GM10266 (cell line): ENCODE measurements at regions not wholly inside any gene's neighbourhood (a gene's known extent, or its start where the extent isn't known, plus 50 kb on each side); places are given as distances from the start of the nearest gene placed in this dataset.

Source experiments
- DNase-seq: peaks from one replicate; pipeline ENCODE4 v3.0.0; 2012; ENCODE audit errors: extremely low spot score
- TF ChIP-seq, protein P1 (sequence below): IDR thresholded peaks from 2 replicates; pipeline ENCODE4 v1.5.1; 2012; ENCODE audit warnings: mild to moderate bottlenecking, low read depth; ENCODE audit not compliant: control insufficient read depth, insufficient read depth; ENCODE audit errors: missing control alignments

DNA sequence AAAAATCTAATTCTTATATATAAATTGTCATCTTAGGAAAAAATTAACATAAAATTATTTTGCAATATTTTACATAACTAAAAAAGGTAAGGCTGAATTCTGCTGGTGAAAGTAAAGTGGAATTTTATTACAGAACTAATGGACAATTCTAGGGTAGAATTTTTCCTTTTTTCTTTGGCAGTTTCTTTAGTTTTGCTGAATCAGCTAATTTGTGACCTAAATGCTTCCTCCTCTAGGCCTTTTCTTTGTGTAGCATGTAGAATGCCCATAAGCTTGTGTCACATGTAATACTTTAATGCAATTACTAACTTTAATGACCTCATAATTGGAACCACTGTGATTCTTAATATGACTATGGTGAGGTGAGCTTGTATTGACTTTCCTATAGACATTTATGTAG is 1378.4 kb upstream of the ADGRL4 start:
- DNase-seq, result no peak
- TF ChIP-seq, protein P1, sequence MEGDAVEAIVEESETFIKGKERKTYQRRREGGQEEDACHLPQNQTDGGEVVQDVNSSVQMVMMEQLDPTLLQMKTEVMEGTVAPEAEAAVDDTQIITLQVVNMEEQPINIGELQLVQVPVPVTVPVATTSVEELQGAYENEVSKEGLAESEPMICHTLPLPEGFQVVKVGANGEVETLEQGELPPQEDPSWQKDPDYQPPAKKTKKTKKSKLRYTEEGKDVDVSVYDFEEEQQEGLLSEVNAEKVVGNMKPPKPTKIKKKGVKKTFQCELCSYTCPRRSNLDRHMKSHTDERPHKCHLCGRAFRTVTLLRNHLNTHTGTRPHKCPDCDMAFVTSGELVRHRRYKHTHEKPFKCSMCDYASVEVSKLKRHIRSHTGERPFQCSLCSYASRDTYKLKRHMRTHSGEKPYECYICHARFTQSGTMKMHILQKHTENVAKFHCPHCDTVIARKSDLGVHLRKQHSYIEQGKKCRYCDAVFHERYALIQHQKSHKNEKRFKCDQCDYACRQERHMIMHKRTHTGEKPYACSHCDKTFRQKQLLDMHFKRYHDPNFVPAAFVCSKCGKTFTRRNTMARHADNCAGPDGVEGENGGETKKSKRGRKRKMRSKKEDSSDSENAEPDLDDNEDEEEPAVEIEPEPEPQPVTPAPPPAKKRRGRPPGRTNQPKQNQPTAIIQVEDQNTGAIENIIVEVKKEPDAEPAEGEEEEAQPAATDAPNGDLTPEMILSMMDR, result no peak

DNA sequence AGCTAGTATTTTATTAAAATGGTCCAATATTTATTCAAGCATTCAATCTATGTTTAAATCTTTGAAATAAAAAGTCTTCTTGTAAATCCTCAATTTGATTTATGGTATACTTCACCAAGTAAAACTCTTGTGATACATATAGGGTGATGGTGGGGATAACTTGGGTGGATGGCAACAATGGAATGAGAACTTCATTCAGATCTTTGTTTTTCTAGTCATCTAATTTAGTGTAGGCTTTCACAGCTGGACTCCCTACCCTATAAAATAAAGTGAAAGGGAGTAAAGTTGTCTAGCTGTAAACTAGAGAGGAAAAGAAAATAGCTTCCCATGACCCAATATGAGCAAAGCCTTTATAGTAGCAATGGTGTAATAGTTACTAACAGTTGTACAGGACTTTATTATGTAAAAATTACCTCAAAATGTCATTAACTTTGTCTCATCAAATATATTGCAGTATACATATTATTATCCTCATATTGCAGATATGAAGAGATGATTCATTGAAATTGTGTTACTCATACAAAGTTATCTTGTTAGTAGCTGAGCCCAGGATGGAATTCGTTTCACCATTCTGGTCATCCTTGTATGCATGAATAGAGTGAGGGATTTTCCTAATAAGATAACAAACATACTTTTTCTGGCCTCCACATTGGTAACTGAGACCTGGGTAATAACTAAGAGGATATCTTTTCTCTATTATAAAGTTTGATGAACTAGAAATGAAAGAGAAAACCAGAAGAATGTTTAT is 1377.7 kb upstream of the ADGRL4 start:
- no peak for DNase-seq
- TF ChIP-seq, protein P1, result no peak

DNA sequence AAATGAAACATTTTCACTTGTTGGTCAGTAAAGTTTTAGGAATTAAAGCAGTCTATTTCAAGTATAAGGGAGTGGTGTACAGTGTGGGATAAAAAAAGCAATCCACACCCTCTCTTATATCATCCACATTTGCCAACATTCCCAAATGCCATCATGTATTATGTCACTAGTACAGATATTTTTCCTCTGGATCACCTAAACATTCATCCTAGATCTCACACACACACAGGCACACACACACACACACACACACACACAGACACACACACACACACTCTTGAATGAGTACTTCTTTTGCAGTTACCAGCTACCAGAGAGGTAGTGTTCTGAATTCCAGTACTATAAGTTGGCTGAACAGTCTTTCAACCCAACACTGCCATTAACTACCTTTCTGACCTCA is 1369.1 kb upstream of the ADGRL4 start:
- DNase-seq, result no peak
- TF ChIP-seq, protein P1, result no peak

DNA sequence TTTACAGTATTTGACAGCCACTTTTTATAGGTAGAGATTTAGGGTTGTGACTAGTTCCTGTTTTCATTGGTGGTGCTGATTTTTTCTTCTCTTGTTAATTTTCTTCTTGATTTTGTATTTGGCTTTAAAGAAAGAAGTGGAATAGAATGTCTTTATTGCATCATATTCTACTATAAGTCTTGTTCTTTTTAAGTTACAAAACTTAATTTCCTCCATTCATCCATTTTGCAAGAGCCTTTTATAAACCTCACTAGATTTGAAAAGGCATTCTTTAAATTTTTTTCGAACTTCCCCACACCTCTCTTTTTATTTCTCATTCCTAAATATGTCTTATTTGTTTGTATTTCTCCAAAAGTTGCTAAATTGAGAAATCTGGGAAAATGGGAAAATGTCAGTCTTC is 1368.6 kb upstream of the ADGRL4 start:
- TF ChIP-seq, protein P1, result no peak
- DNase-seq, result no peak

DNA sequence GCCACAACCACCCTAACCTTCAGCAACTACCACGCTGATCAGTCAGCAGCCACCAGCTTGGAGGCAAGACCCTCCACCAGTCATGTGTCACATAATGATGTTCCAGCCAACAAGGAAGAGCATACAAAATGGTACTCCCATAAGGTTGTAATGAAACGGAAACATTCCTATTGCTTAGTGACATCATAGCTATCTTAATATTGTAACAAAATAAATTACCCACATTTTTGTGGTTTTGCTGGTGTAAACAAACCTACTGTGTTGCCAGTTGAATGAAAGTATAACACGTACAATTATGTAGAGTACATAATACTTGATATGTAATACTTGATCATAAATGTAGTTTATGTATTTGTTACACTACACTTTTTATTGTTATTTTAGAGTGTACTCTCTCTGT is 1363.2 kb upstream of the ADGRL4 start:
- TF ChIP-seq, protein P1, result no peak
- DNase-seq, result no peak

DNA sequence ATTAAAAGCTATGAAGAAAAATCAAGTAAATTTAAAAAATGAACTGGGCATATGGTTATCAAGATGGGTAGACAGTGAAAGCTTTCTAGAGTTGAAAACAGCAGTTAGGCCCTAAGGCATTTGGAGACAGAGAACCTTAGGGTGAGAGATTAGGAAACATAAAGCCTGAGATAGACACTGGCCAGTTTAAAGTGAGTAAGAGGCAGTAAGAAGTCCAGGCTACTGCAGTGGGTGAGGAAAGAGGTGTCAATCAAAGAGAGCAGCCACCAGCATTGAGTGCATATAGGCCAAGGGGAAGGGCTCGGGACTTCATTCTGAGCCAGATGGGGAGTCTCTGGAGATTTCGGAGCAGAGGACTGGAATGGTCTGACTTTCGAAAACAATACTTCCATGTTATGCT is 1360.5 kb upstream of the ADGRL4 start:
- TF ChIP-seq, protein P1, result no peak
- no peak for DNase-seq

DNA sequence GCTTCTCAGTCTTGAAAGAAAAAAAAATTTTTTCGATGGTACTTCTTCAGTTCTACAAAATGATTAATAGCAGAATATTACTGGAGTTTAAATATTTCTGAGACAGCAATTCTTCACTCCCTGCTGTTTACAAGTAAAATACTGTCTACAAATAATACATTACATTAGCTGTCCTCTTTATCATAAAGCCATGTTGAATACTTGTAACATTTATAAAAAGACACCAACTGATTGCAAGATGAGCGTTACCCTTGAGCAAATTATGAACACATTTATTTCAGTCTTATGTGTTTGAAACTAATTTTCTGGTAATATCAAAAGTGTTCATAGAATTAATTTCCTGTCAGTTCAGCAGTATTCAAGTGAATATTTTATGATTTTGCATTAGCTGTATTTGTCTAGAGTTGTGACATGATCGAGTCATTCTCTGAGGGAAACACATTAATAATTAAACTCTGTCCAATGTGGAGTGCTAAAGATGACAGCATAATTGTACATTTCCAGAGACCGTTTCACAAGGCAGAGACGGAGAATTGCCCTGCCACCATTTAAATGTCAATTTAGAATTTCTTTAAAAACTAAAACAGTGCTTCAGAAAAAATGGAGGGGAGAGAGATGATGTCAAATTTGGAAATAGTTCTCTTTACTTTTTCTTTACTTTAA is 1359.0 kb upstream of the ADGRL4 start:
- TF ChIP-seq, protein P1, result no peak
- no peak for DNase-seq
